ENCODE measurements at regions not wholly inside any gene's neighbourhood (a gene's known extent, or its start where the extent isn't known, plus 50 kb on each side); places are given as distances from the start of the nearest gene placed in this dataset.

- no peak for DNase-seq
Observed at GRCh38 chr11:57103899-57104605, 77.7 kb upstream of the LRRC55 start.

- DNase-seq, result no peak
Observed at GRCh38 chr11:57109331-57109730, 72.4 kb upstream of the LRRC55 start.

GRCh38 chr11:57111619-57112018, 70.1 kb upstream of the LRRC55 start:
- no peak for DNase-seq

- DNase-seq, result peak; percentile 12
Observed at GRCh38 chr11:57116654-57117053, 65.1 kb upstream of the LRRC55 start.

GRCh38 chr11:57120192-57120965, 61.4 kb upstream of the LRRC55 start:
- DNase-seq, result no peak

- DNase-seq, result no peak
Observed at GRCh38 chr11:57121996-57122395, 59.8 kb upstream of the LRRC55 start.

- no peak for DNase-seq
Observed at GRCh38 chr11:57123590-57123989, 58.2 kb upstream of the LRRC55 start.

GRCh38 chr11:57124505-57124904, 57.2 kb upstream of the LRRC55 start:
- no peak for DNase-seq

GRCh38 chr11:57124917-57125316, 56.8 kb upstream of the LRRC55 start:
- DNase-seq, result no peak

GRCh38 chr11:57126766-57127400, 54.9 kb upstream of the LRRC55 start:
- DNase-seq, result no peak

- peak; percentile 31 for DNase-seq
Observed at GRCh38 chr11:57131080-57131790, 50.5 kb upstream of the LRRC55 start.
